Stomach (tissue), 4 donors: ENCODE measurements at regions not wholly inside any gene's neighbourhood (a gene's known extent, or its start where the extent isn't known, plus 50 kb on each side); places are given as distances from the start of the nearest gene placed in this dataset.

Experiments
- CTCF ChIP-seq, 7 experiments: fragments of 450-650 bp in 4 of 7; fragments of 200-600 bp in 3 of 7; sonication (generic) in 3 of 7; IDR thresholded peaks; one replicate each; pipeline ENCODE4 v1.5.1; 2016 to 2019; ENCODE audit warnings: antibody characterized with exemption in 7 of 7, control low read depth in 2 of 7, mild to moderate bottlenecking in 1 of 7
- EP300 ChIP-seq: sonication (generic); formaldehyde crosslinking; IDR thresholded peaks from one replicate; pipeline ENCODE4 v1.6.1; 2017; ENCODE audit warnings: antibody characterized with exemption

DNA sequence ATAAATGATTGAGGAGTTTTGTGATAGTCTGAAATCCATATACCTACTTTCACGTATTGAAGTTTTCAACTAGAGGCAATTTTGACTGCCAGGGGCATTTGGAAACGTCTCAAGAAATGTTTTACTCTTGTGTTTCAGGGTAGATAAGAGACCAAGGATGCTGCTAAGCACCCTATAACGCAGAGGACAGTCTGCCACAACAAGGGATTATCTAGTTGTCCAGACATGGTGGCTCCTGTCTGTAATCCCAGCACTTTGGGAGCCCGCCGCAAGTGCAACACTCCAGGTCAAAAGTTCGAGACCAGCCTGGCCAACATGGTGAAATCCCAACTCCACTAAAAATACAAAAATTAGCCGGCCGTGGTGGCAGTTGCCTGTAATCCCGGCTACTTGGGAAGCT lies 133.7 kb upstream of the CCNG1 start:
- TF ChIP-seq CTCF (IDR thresholded peaks at IDR 0.05) = no peak
- no peak for TF ChIP-seq EP300
